Loucy (cell line): ENCODE measurements at regions not wholly inside any gene's neighbourhood (a gene's known extent, or its start where the extent isn't known, plus 50 kb on each side); places are given as distances from the start of the nearest gene placed in this dataset.

ENCODE experiments used
- H2AFZ ChIP-seq: fragments of 200-600 bp; sonication (generic); 2 replicates; pipeline ENCODE4 v1.6.0; 2016; ENCODE audit warnings: antibody characterized with exemption, mild to moderate bottlenecking, low read length, moderate library complexity
- H3F3A ChIP-seq: fragments of 200-600 bp; 2 replicates; pipeline ENCODE4 v1.6.0; 2016; ENCODE audit warnings: antibody characterized with exemption, low read depth, mild to moderate bottlenecking
- H3K27me3 ChIP-seq: fragments of 200-600 bp; sonication (generic); 2 replicates; pipeline ENCODE4 v1.6.1; 2014; ENCODE audit warnings: low read length, mild to moderate bottlenecking; ENCODE audit not compliant: insufficient read depth, poor library complexity, severe bottlenecking
- H3K36me3 ChIP-seq: fragments of 200-600 bp; sonication (generic); 2 replicates; pipeline ENCODE4 v1.6.1; 2016; ENCODE audit warnings: low read length; ENCODE audit not compliant: insufficient read depth
- H3K4me1 ChIP-seq: fragments of 200-600 bp; sonication (generic); 2 replicates; pipeline ENCODE4 v1.5.1; 2014; ENCODE audit warnings: low read length, mild to moderate bottlenecking; ENCODE audit not compliant: insufficient read depth, poor library complexity, severe bottlenecking
- H3K4me2 ChIP-seq: fragments of 200-600 bp; sonication (generic); 2 replicates; pipeline ENCODE4 v1.6.0; 2014; ENCODE audit warnings: antibody characterized with exemption, low read length, low read depth, mild to moderate bottlenecking; ENCODE audit not compliant: poor library complexity, severe bottlenecking
- H3K4me3 ChIP-seq: fragments of 200-600 bp; sonication (generic); 2 replicates; pipeline ENCODE4 v1.5.1; 2014; ENCODE audit warnings: low read length, mild to moderate bottlenecking, mixed read lengths; ENCODE audit not compliant: poor library complexity, severe bottlenecking
- H3K79me2 ChIP-seq: fragments of 200-600 bp; sonication (generic); 2 replicates; pipeline ENCODE4 v1.6.1; 2014; ENCODE audit warnings: low read length; ENCODE audit not compliant: insufficient read depth
- H3K9ac ChIP-seq: fragments of 200-600 bp; sonication (generic); 2 replicates; pipeline ENCODE4 v1.6.0; 2014; ENCODE audit warnings: mild to moderate bottlenecking, low read depth, low read length, moderate library complexity; ENCODE audit not compliant: poor library complexity, severe bottlenecking
- H3K9me2 ChIP-seq: fragments of 200-600 bp; sonication (generic); replicated peaks from 2 replicates; pipeline ENCODE4 v1.6.1; 2016; ENCODE audit warnings: low read depth, low read length, mixed read lengths
- H3K9me3 ChIP-seq: fragments of 200-600 bp; sonication (generic); 2 replicates; pipeline ENCODE4 v1.6.1; 2014; ENCODE audit warnings: mild to moderate bottlenecking, antibody characterized with exemption, low read length, low read depth; ENCODE audit not compliant: insufficient read depth
- H4K20me1 ChIP-seq: fragments of 200-600 bp; sonication (generic); 2 replicates; pipeline ENCODE4 v1.6.0; 2014; ENCODE audit warnings: antibody characterized with exemption, low read length, mild to moderate bottlenecking; ENCODE audit not compliant: insufficient read depth, poor library complexity, severe bottlenecking
- CTCF ChIP-seq: fragments of 200-600 bp; sonication (generic); conservative IDR thresholded peaks from 2 replicates; pipeline ENCODE4 v1.5.1; 2014; ENCODE audit warnings: mild to moderate bottlenecking, antibody characterized with exemption, low read length
- EZH2phosphoT487 ChIP-seq: fragments of 200-600 bp; IDR thresholded peaks from 2 replicates; pipeline ENCODE4 v1.6.1; 2018; ENCODE audit warnings: antibody characterized with exemption, mild to moderate bottlenecking, moderate library complexity, borderline replicate concordance

GRCh38 chr2:240234503-240234951 lies 94.1 kb upstream of the OTOS start:
- Histone ChIP-seq H3K9ac (no peak overlapping the region), H4K20me1 (no peaks in the 10 kb centered on the region), H3F3A (no peaks in the 10 kb centered on the region), H3K36me3 (no peaks in the 10 kb centered on the region), H3K4me3 (no peak overlapping the region), H3K4me1 (no peaks in the 10 kb centered on the region), H3K9me2 (no peaks in the 10 kb centered on the region), H3K9me3 (no peaks in the 10 kb centered on the region), H3K27me3 (no peaks in the 10 kb centered on the region), H3K4me2 (no peak overlapping the region), H3K79me2 (no peaks in the 10 kb centered on the region), H2AFZ (no peak overlapping the region)
- no peak for TF ChIP-seq CTCF
- TF ChIP-seq EZH2phosphoT487, result no peak

- Histone ChIP-seq H3K4me2 (no peak overlapping the region), H3K4me3 (no peak overlapping the region), H3K79me2 (no peaks in the 10 kb centered on the region), H3K4me1 (no peaks in the 10 kb centered on the region), H3K9ac (no peak overlapping the region), H2AFZ (no peak overlapping the region), H3K9me2 (no peaks in the 10 kb centered on the region), H3K9me3 (no peaks in the 10 kb centered on the region), H3K27me3 (no peaks in the 10 kb centered on the region), H3K36me3 (no peaks in the 10 kb centered on the region), H3F3A (no peaks in the 10 kb centered on the region), H4K20me1 (no peaks in the 10 kb centered on the region)
- TF ChIP-seq EZH2phosphoT487 (no peak), CTCF (no peak)
Measured at GRCh38 chr2:240235149-240235803, 94.8 kb upstream of the OTOS start.

- no peak overlapping the region for H3K4me3 ChIP-seq
- no peaks in the 10 kb centered on the region for H3K36me3 ChIP-seq
- no peaks in the 10 kb centered on the region for H3K4me1 ChIP-seq
- H3F3A ChIP-seq, result no peaks in the 10 kb centered on the region
- H3K27me3 ChIP-seq, result no peaks in the 10 kb centered on the region
- TF ChIP-seq CTCF (no peak), EZH2phosphoT487 (no peak)
- no peaks in the 10 kb centered on the region for H3K9me3 ChIP-seq
- no peak overlapping the region for H3K9ac ChIP-seq
- no peaks in the 10 kb centered on the region for H4K20me1 ChIP-seq
- no peak overlapping the region for H2AFZ ChIP-seq
- H3K9me2 ChIP-seq, result no peaks in the 10 kb centered on the region
- H3K4me2 ChIP-seq, result no peak overlapping the region
- H3K79me2 ChIP-seq, result no peaks in the 10 kb centered on the region
Measured at GRCh38 chr2:240235811-240236210, 95.4 kb upstream of the OTOS start.
